ENCODE measurements at regions not wholly inside any gene's neighbourhood (a gene's known extent, or its start where the extent isn't known, plus 50 kb on each side); places are given as distances from the start of the nearest gene placed in this dataset.

DNA sequence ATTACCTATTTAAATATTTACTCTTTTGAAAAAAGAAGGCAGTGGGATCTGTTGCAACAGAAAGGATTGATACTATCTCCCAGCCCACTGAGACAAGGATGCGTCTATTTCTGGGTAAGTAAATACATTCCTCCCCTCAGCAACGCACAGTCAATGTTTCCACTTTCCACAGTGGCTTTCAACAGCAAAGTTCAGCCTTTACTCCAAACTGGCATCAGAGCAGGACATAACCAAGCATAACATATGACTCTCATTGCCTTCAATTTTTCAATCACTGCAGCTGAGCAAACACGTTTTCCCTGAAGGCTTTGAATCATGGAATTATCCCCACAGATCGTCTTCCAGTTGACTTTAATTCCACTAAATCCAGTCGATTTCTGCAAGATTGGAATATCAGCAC lies 160.3 kb upstream of the FRG1 start:
- DNase-seq (ENCODE audit: low spot score), result no peak
- TF ChIP-seq, protein P1, sequence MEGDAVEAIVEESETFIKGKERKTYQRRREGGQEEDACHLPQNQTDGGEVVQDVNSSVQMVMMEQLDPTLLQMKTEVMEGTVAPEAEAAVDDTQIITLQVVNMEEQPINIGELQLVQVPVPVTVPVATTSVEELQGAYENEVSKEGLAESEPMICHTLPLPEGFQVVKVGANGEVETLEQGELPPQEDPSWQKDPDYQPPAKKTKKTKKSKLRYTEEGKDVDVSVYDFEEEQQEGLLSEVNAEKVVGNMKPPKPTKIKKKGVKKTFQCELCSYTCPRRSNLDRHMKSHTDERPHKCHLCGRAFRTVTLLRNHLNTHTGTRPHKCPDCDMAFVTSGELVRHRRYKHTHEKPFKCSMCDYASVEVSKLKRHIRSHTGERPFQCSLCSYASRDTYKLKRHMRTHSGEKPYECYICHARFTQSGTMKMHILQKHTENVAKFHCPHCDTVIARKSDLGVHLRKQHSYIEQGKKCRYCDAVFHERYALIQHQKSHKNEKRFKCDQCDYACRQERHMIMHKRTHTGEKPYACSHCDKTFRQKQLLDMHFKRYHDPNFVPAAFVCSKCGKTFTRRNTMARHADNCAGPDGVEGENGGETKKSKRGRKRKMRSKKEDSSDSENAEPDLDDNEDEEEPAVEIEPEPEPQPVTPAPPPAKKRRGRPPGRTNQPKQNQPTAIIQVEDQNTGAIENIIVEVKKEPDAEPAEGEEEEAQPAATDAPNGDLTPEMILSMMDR (IDR thresholded peaks at IDR 0.05; ENCODE audit: extremely low read depth, insufficient read depth, missing control alignments), result no peak
- in situ Hi-C loops (cut with MboI; ENCODE audit: low pct_unique_long_range_greater_than_20kb, low sequenced_read_pairs, unreplicated experiment), result no loop called here

DNA sequence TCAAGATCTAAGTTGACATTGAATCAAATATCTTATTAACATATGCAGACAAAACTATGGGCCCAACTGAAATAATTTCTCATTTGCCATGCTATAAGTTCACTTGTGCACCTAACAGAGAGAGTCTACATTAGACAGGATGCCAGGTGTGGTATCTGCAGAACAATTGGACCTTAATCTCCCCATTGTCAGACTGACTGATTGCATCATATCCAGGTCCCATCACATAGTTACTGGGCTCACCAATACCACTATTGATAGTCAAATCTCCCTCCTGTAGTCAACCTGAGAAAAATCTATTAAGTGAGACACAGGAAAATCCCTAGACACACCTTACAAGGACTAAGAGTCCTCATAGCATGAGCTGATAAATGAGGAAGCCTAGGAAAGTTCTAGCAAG lies 156.0 kb upstream of the FRG1 start:
- in situ Hi-C loops (cut with MboI; ENCODE audit: low pct_unique_long_range_greater_than_20kb, low sequenced_read_pairs, unreplicated experiment), result no loop called here
- TF ChIP-seq, protein P1 (IDR thresholded peaks at IDR 0.05; ENCODE audit: extremely low read depth, insufficient read depth, missing control alignments), result no peak
- no peak for DNase-seq (ENCODE audit: low spot score)

DNA sequence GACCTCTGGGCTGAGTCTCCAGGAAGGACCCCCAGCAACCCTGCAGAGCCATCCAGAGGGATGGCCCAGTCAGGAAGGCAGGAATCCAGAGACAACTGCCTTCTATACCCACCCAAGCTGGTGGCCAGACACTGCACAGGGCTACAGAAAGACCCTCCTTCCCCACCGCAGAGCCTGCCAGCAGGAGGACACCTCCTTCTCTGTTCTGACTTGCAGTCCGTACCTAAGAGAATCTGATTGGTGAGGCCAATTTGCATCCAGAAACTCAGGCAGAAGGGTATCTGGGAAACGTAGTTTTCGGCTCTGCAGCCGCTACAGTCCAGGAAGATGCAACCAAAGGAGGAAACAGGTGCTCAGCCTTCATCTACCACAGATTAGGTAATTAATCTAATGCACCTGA lies 155.4 kb upstream of the FRG1 start:
- in situ Hi-C loops (cut with MboI; ENCODE audit: low pct_unique_long_range_greater_than_20kb, low sequenced_read_pairs, unreplicated experiment), result no loop called here
- TF ChIP-seq, protein P1 (IDR thresholded peaks at IDR 0.05; ENCODE audit: extremely low read depth, insufficient read depth, missing control alignments), result no peak
- no peak for DNase-seq (ENCODE audit: low spot score)

DNA sequence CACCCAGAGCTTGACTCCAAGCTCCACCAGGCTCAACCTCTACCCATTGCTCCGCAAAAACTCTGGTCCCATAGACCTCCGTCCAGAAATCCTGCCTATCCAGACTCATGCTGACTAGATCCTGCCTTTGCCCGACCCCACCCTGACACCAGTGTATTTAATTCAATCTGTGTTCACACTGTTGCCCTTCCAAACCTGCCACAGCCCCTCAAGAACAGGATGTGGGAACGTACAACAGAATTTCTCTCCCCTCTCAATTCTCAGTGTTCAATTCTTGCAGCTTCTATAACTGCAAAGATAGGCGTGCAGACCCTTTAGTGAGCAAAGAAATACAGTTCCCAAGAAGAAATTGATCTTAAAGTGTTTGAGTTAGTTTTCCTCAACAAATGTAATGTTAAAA lies 154.2 kb upstream of the FRG1 start:
- TF ChIP-seq, protein P1 (IDR thresholded peaks at IDR 0.05; ENCODE audit: extremely low read depth, insufficient read depth, missing control alignments), result no peak
- in situ Hi-C loops (cut with MboI; ENCODE audit: low pct_unique_long_range_greater_than_20kb, low sequenced_read_pairs, unreplicated experiment), result no loop called here
- no peak for DNase-seq (ENCODE audit: low spot score)

DNA sequence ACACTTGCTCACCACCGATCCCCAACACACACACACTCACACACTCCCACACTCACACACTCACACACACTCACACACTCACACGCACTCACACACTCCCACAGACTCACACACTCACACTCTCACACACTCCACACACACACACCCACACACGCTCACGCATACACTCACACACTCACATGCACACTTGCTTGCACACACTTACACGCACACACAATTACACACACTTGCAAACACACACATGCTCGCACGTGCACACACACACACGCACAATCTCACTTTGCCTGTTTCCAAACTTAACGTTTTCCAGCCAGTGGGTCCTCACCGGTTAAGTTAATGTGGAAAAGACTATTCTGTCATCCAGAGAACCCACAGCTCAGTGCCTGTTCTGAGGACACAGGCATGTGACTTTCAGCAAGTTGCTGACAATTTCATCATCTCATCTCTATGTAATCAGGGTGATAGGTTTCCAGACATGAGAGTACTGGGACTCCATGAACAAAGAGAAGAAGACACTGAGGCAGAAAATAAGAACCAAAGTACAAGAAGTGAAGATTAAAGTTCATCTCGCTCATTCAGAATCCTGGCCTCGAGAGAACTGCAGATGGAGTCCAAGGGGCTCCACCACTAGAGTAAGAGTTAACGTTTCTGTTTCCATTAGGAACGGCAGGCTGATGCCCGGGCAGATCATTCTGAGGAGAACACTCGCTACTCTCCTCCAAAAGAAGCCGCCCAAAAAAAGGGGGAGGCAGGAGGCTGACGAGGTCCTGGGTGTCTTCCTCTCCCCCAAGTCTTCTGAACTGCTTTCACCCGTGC lies 153.2 kb upstream of the FRG1 start:
- in situ Hi-C loops (cut with MboI; ENCODE audit: low pct_unique_long_range_greater_than_20kb, low sequenced_read_pairs, unreplicated experiment), result no loop called here
- TF ChIP-seq, protein P1 (IDR thresholded peaks at IDR 0.05; ENCODE audit: extremely low read depth, insufficient read depth, missing control alignments), result no peak

DNA sequence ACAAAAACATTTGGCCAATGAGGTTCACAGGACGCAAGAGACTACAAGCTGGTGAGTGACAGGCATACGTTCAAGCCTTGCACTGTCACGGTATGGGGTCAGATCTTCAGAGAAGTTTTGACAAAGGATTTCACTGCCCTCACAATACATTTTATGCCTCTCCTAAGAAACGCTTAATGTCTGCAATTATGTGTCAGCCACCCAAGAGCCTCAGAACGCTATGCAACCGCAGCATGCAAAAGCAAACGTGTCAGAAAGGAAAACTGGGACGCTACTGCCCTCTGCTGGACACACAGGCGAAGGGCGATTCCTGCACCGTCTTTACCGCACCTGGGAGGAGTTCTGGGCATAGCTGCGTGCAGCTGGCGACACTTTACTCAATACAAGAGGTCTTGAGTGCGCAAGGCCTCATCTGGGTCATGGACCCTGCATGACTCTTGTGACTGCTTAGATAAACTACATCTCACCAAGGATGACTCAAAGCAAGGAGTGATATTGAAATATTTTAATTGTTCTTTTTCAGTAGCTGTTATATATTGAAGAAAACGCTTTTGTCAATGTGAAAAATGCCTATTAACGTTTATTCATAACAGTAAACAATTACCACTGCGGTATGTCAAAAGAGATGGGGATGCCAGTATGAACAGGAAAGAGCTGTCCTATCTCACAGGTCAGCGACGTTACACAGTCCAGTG lies 147.6 kb upstream of the FRG1 start:
- TF ChIP-seq, protein P1 (IDR thresholded peaks at IDR 0.05; ENCODE audit: extremely low read depth, insufficient read depth, missing control alignments), result peak; percentile 96
- in situ Hi-C loops (cut with MboI; ENCODE audit: low pct_unique_long_range_greater_than_20kb, low sequenced_read_pairs, unreplicated experiment), result no loop called here
- peak; percentile 52 for DNase-seq (ENCODE audit: low spot score)

More for the DNA sequence above, 153.2 kb upstream of the FRG1 start:
- no peak for DNase-seq (ENCODE audit: low spot score)
